MM.1S (cell line): ENCODE measurements at regions not wholly inside any gene's neighbourhood (a gene's known extent, or its start where the extent isn't known, plus 50 kb on each side); places are given as distances from the start of the nearest gene placed in this dataset.

ENCODE experiments used
- DNase-seq: peaks from one replicate; pipeline ENCODE4 v3.0.0-alpha.2; 2015
- H2AFZ ChIP-seq: fragments of 300-600 bp; sonication (generic); 2 replicates; pipeline ENCODE4 v1.6.0; 2016; ENCODE audit warnings: antibody characterized with exemption, low read length
- H3F3A ChIP-seq: fragments of 300-600 bp; sonication (generic); 2 replicates; pipeline ENCODE4 v1.6.1; 2016; ENCODE audit warnings: mild to moderate bottlenecking, antibody characterized with exemption, low read length, moderate library complexity, mixed read lengths; ENCODE audit not compliant: insufficient read depth
- H3K27ac ChIP-seq: fragments of 300-600 bp; sonication (generic); 2 replicates; pipeline ENCODE4 v1.5.1; 2016; ENCODE audit warnings: mild to moderate bottlenecking, low read length
- H3K27me3 ChIP-seq: fragments of 300-600 bp; sonication (generic); replicated peaks from 2 replicates; pipeline ENCODE4 v1.6.0; 2016; ENCODE audit warnings: low read length; ENCODE audit not compliant: insufficient read depth
- H3K36me3 ChIP-seq: fragments of 300-600 bp; sonication (generic); replicated peaks from 2 replicates; pipeline ENCODE4 v1.6.1; 2016; ENCODE audit warnings: mild to moderate bottlenecking, low read length, mixed read lengths; ENCODE audit not compliant: insufficient read depth
- H3K4me1 ChIP-seq: fragments of 300-600 bp; sonication (generic); 2 replicates; pipeline ENCODE4 v1.6.1; 2016; ENCODE audit warnings: low read length, mixed read lengths
- H3K4me2 ChIP-seq: fragments of 300-600 bp; sonication (generic); 2 replicates; pipeline ENCODE4 v1.6.0; 2016; ENCODE audit warnings: low read depth, low read length
- H3K4me3 ChIP-seq: fragments of 300-600 bp; sonication (generic); 2 replicates; pipeline ENCODE4 v1.5.1; 2016; ENCODE audit warnings: low read length, mixed read lengths
- H3K79me2 ChIP-seq: fragments of 300-600 bp; sonication (generic); 2 replicates; pipeline ENCODE4 v1.6.1; 2016; ENCODE audit warnings: mixed run types, low read length, mixed read lengths
- H3K9ac ChIP-seq: fragments of 300-600 bp; sonication (generic); 2 replicates; pipeline ENCODE4 v1.6.1; 2016; ENCODE audit warnings: low read length, mixed read lengths
- H3K9me2 ChIP-seq: fragments of 300-600 bp; sonication (generic); replicated peaks from 2 replicates; pipeline ENCODE4 v1.6.1; 2016; ENCODE audit warnings: mild to moderate bottlenecking, low read length, mixed read lengths; ENCODE audit not compliant: insufficient read depth
- H3K9me3 ChIP-seq: fragments of 300-600 bp; sonication (generic); replicated peaks from 2 replicates; pipeline ENCODE4 v1.6.1; 2016; ENCODE audit warnings: mild to moderate bottlenecking, low read length, mixed read lengths; ENCODE audit not compliant: insufficient read depth
- H4K20me1 ChIP-seq: fragments of 300-600 bp; sonication (generic); 2 replicates; pipeline ENCODE4 v1.6.1; 2016; ENCODE audit warnings: mild to moderate bottlenecking, low read length, moderate library complexity, mixed read lengths; ENCODE audit not compliant: insufficient read depth
- CTCF ChIP-seq: fragments of 300-600 bp; sonication (generic); IDR thresholded peaks from 2 replicates; pipeline ENCODE4 v1.5.1; 2016; ENCODE audit warnings: antibody characterized with exemption, low read length, mixed read lengths
- EZH2 ChIP-seq: fragments of 300-600 bp; sonication (generic); optimal IDR thresholded peaks from 2 replicates; pipeline ENCODE3; 2017; ENCODE audit warnings: low read depth, mild to moderate bottlenecking, antibody characterized with exemption, low read length, mixed read lengths
- EZH2phosphoT487 ChIP-seq: fragments of 300-600 bp; sonication (generic); IDR thresholded peaks from 2 replicates; pipeline ENCODE4 v1.6.1; 2018; ENCODE audit warnings: antibody characterized with exemption, low read length

- no peak overlapping the region for H3K9ac ChIP-seq
- H3K4me2 ChIP-seq, result no peak overlapping the region
- no peak overlapping the region for H3K27ac ChIP-seq
- no peak overlapping the region for H2AFZ ChIP-seq
- no peaks in the 10 kb centered on the region for H3K4me1 ChIP-seq
- DNase-seq, result no peak
- no peaks in the 10 kb centered on the region for H3K9me2 ChIP-seq
- no peaks in the 10 kb centered on the region for H4K20me1 ChIP-seq
- no peaks in the 10 kb centered on the region for H3K36me3 ChIP-seq
- H3K9me3 ChIP-seq, result no peaks in the 10 kb centered on the region
- no peaks in the 10 kb centered on the region for H3K27me3 ChIP-seq
- TF ChIP-seq CTCF, result no peak
- no peak for TF ChIP-seq EZH2
- TF ChIP-seq EZH2phosphoT487, result no peak
- no peaks in the 10 kb centered on the region for H3K79me2 ChIP-seq
- no peak overlapping the region for H3K4me3 ChIP-seq
- no peaks in the 10 kb centered on the region for H3F3A ChIP-seq
Observed at GRCh38 chr5:153086486-153086885, 404.0 kb upstream of the GRIA1 start.

GRCh38 chr5:153088538-153088937 lies 401.9 kb upstream of the GRIA1 start:
- Histone ChIP-seq H3F3A (no peaks in the 10 kb centered on the region), H3K9me2 (no peaks in the 10 kb centered on the region), H2AFZ (no peak overlapping the region), H3K4me1 (no peaks in the 10 kb centered on the region), H3K9me3 (no peaks in the 10 kb centered on the region), H3K4me2 (no peak overlapping the region), H3K79me2 (no peaks in the 10 kb centered on the region), H3K9ac (no peak overlapping the region), H3K36me3 (no peaks in the 10 kb centered on the region), H4K20me1 (no peaks in the 10 kb centered on the region), H3K27ac (no peak overlapping the region), H3K27me3 (no peaks in the 10 kb centered on the region), H3K4me3 (no peak overlapping the region)
- TF ChIP-seq EZH2 (no peak), CTCF (no peak), EZH2phosphoT487 (no peak)
- DNase-seq, result no peak

GRCh38 chr5:153094333-153094732 lies 396.1 kb upstream of the GRIA1 start:
- H4K20me1 ChIP-seq, result no peaks in the 10 kb centered on the region
- no peak overlapping the region for H3K9ac ChIP-seq
- TF ChIP-seq EZH2 (no peak), EZH2phosphoT487 (no peak), CTCF (no peak)
- no peaks in the 10 kb centered on the region for H3K36me3 ChIP-seq
- H3K9me3 ChIP-seq, result no peaks in the 10 kb centered on the region
- no peaks in the 10 kb centered on the region for H3F3A ChIP-seq
- H2AFZ ChIP-seq, result no peak overlapping the region
- H3K4me3 ChIP-seq, result no peak overlapping the region
- H3K4me1 ChIP-seq, result no peaks in the 10 kb centered on the region
- H3K79me2 ChIP-seq, result no peaks in the 10 kb centered on the region
- H3K9me2 ChIP-seq, result no peaks in the 10 kb centered on the region
- no peak for DNase-seq
- no peak overlapping the region for H3K4me2 ChIP-seq
- H3K27ac ChIP-seq, result no peak overlapping the region
- H3K27me3 ChIP-seq, result no peaks in the 10 kb centered on the region
